ENCODE measurements at regions not wholly inside any gene's neighbourhood (a gene's known extent, or its start where the extent isn't known, plus 50 kb on each side); places are given as distances from the start of the nearest gene placed in this dataset.

DNA sequence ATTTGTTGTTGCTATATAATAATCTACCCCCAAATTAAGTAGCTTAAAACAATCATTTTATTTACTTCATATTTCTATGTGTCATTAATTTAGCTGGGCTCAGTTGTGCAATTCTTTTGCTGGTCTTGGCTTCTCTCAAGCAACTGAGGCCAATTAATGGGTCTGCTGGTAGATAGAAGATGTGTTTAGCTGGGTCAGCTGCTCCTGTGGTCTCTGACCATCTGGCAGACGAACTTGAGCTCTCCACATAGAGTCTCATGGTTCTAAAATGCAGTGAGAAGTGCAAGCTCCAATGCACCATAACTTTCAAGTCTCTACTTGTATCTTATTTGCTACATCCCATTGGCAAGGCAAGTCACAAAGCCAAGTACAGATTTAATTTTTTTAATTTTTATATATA lies 515.6 kb downstream of the ZIC1 start:
- TF ChIP-seq, protein P1, sequence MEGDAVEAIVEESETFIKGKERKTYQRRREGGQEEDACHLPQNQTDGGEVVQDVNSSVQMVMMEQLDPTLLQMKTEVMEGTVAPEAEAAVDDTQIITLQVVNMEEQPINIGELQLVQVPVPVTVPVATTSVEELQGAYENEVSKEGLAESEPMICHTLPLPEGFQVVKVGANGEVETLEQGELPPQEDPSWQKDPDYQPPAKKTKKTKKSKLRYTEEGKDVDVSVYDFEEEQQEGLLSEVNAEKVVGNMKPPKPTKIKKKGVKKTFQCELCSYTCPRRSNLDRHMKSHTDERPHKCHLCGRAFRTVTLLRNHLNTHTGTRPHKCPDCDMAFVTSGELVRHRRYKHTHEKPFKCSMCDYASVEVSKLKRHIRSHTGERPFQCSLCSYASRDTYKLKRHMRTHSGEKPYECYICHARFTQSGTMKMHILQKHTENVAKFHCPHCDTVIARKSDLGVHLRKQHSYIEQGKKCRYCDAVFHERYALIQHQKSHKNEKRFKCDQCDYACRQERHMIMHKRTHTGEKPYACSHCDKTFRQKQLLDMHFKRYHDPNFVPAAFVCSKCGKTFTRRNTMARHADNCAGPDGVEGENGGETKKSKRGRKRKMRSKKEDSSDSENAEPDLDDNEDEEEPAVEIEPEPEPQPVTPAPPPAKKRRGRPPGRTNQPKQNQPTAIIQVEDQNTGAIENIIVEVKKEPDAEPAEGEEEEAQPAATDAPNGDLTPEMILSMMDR (IDR thresholded peaks at IDR 0.05) = no peak
- CTCF ChIA-PET = no interaction called here

DNA sequence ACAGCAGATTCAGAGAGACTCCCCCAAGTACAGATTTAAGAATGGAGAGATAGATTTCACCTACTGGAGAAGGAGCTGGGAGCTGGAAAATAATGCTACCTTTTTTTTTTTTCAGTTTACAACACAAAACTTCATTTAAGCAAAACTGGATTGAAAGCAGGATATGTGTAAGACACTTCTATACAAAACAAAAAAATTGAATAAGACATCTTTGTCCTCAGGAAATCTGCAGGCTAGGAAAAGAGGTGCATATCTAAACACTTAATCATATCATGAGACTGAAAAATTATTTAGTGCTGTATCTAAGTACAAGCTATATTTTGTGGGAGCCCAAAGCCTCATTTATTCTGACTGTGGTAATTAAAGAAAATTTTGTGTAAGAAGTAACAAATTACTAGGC lies 516.1 kb downstream of the ZIC1 start:
- Mint-ChIP-seq H3K4me1 (ENCODE audit: low read depth) (no peaks in the 10 kb centered on the region), H3K4me3 (no peak overlapping the region), H3K9me3 (peaks cover 3% of the 10 kb centered on the region), H3K36me3 (ENCODE audit: low read depth) (no peaks in the 10 kb centered on the region), H3K27ac (no peak overlapping the region), H3K27me3 (no peaks in the 10 kb centered on the region)
- H3K27me3 ChIP-seq (ENCODE audit: control insufficient read depth in 1 of 2, insufficient read depth in 2 of 2, low read length in 2 of 2) = no peaks in the 10 kb centered on the region
- intact Hi-C loops (cut with DNase I, micrococcal nuclease) = no loop called here
- no peaks in the 10 kb centered on the region for H3K36me3 ChIP-seq (ENCODE audit: insufficient read depth, low read length)
- DNase-seq (no peak), ATAC-seq (ENCODE audit: poor library complexity) (no peak)
- H3K4me3 ChIP-seq (ENCODE audit: low read length) = no peak overlapping the region
- no peak overlapping the region for H3K27ac ChIP-seq (ENCODE audit: low read depth in 1 of 2, low read length in 2 of 2)
- TF ChIP-seq, protein P1 (IDR thresholded peaks at IDR 0.05) = no peak
- H3K4me1 ChIP-seq (ENCODE audit: insufficient read depth, low read length) = no peaks in the 10 kb centered on the region
- ChIA-PET CTCF (no interaction called here), POLR2A (no interaction called here)
- no peaks in the 10 kb centered on the region for H3K9me3 ChIP-seq (ENCODE audit: control insufficient read depth in 1 of 2, insufficient read depth in 1 of 2, low read length in 2 of 2)

More for the DNA sequence above, 515.6 kb downstream of the ZIC1 start:
- H3K4me1 Mint-ChIP-seq (ENCODE audit: low read depth) = no peaks in the 10 kb centered on the region
- H3K27ac Mint-ChIP-seq = no peak overlapping the region
- Histone ChIP-seq H3K4me1 (ENCODE audit: insufficient read depth, low read length) (no peaks in the 10 kb centered on the region), H3K9me3 (ENCODE audit: control insufficient read depth in 1 of 2, insufficient read depth in 1 of 2, low read length in 2 of 2) (no peaks in the 10 kb centered on the region), H3K36me3 (ENCODE audit: insufficient read depth, low read length) (no peaks in the 10 kb centered on the region), H3K27ac (ENCODE audit: low read depth in 1 of 2, low read length in 2 of 2) (no peak overlapping the region), H3K4me3 (ENCODE audit: low read length) (no peak overlapping the region), H3K27me3 (ENCODE audit: control insufficient read depth in 1 of 2, insufficient read depth in 2 of 2, low read length in 2 of 2) (no peaks in the 10 kb centered on the region)
- no peaks in the 10 kb centered on the region for H3K36me3 Mint-ChIP-seq (ENCODE audit: low read depth)
- H3K27me3 Mint-ChIP-seq = no peaks in the 10 kb centered on the region
- H3K9me3 Mint-ChIP-seq = peaks cover 3% of the 10 kb centered on the region
- DNase-seq (no peak), ATAC-seq (ENCODE audit: poor library complexity) (no peak)
- H3K4me3 Mint-ChIP-seq = no peak overlapping the region
- POLR2A ChIA-PET = no interaction called here
- intact Hi-C loops (cut with DNase I, micrococcal nuclease) = no loop called here

DNA sequence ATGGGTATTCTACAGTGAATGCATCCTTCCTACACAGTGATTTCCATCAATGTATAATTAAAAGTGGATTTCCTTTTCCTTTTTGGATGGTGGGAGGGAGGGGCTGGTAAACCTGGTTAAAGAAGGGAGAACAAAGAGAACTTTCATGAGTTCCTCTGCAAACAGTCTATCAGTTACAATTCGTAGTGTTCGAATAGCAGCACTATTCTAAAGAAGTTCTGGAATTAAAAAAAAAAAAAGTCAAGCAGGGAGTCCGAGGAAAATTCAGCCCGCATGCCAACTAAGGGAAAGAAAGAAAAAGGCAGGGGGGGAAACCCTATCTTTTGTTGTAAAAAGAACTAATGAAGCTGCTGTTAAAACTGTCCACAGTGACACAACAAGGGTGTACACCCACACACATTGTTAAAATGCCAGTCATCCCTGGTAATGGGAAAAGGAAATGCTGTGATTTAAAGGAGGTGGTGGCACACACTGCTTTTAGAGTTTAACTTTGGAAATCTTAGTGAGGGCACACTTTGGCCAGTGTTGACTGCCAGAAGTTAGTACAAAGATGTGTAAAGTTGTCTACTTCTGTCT lies 521.2 kb downstream of the ZIC1 start:
- intact Hi-C loops (cut with DNase I, micrococcal nuclease) = no loop called here
- no peaks in the 10 kb centered on the region for H3K27me3 ChIP-seq (ENCODE audit: control insufficient read depth in 1 of 2, insufficient read depth in 2 of 2, low read length in 2 of 2)
- Mint-ChIP-seq H3K27ac (no peak overlapping the region), H3K27me3 (no peaks in the 10 kb centered on the region), H3K4me3 (no peak overlapping the region), H3K4me1 (ENCODE audit: low read depth) (no peaks in the 10 kb centered on the region), H3K9me3 (peaks cover 3% of the 10 kb centered on the region), H3K36me3 (ENCODE audit: low read depth) (no peaks in the 10 kb centered on the region)
- CTCF ChIA-PET = no interaction called here
- no peak for DNase-seq
- no peak overlapping the region for H3K4me3 ChIP-seq (ENCODE audit: low read length)
- POLR2A ChIA-PET = no interaction called here
- no peaks in the 10 kb centered on the region for H3K9me3 ChIP-seq (ENCODE audit: control insufficient read depth in 1 of 2, insufficient read depth in 1 of 2, low read length in 2 of 2)
- no peak for ATAC-seq (ENCODE audit: poor library complexity)
- no peak overlapping the region for H3K27ac ChIP-seq (ENCODE audit: low read depth in 1 of 2, low read length in 2 of 2)
- no peaks in the 10 kb centered on the region for H3K36me3 ChIP-seq (ENCODE audit: insufficient read depth, low read length)
- TF ChIP-seq, protein P1 (IDR thresholded peaks at IDR 0.05) = no peak
- no peaks in the 10 kb centered on the region for H3K4me1 ChIP-seq (ENCODE audit: insufficient read depth, low read length)

Data from CD4-positive, alpha-beta T cell (primary cell).